Smooth muscle cell (in vitro differentiated cells): ENCODE measurements at regions not wholly inside any gene's neighbourhood (a gene's known extent, or its start where the extent isn't known, plus 50 kb on each side); places are given as distances from the start of the nearest gene placed in this dataset.
"Not testable (repeated sequence)": the region's sequence is repeated elsewhere in the genome, so short reads cannot be mapped to it uniquely, and the experiment has no call there.

Source experiments
- DNase-seq: peaks from one replicate; lab custom pipeline; 2025; ENCODE audit not compliant: unreplicated experiment; lab: John Stamatoyannopoulos, UW
- H2AFZ ChIP-seq: fragments of 200-600 bp; sonication (generic); 2 replicates; pipeline ENCODE4 v1.6.0; 2016; ENCODE audit warnings: antibody characterized with exemption, low read depth, mild to moderate bottlenecking
- H3F3A ChIP-seq: fragments of 200-600 bp; sonication (generic); 2 replicates; pipeline ENCODE4 v1.6.0; 2017; ENCODE audit warnings: antibody characterized with exemption, low read depth
- H3K27ac ChIP-seq: fragments of 200-600 bp; sonication (generic); 2 replicates; pipeline ENCODE4 v1.5.1; 2016; ENCODE audit warnings: low read depth, mild to moderate bottlenecking
- H3K27me3 ChIP-seq: fragments of 200-600 bp; sonication (generic); 2 replicates; pipeline ENCODE4 v1.6.1; 2016; ENCODE audit warnings: low read depth, mild to moderate bottlenecking
- H3K36me3 ChIP-seq: fragments of 200-600 bp; sonication (generic); 2 replicates; pipeline ENCODE4 v1.5.1; 2016; ENCODE audit warnings: low read depth
- H3K4me1 ChIP-seq: fragments of 200-600 bp; sonication (generic); 2 replicates; pipeline ENCODE4 v1.5.1; 2016; ENCODE audit warnings: low read depth
- H3K4me2 ChIP-seq: fragments of 200-600 bp; sonication (generic); 2 replicates; pipeline ENCODE4 v1.6.0; 2016; ENCODE audit warnings: mild to moderate bottlenecking
- H3K4me3 ChIP-seq: fragments of 200-600 bp; sonication (generic); 2 replicates; pipeline ENCODE4 v1.5.1; 2016; ENCODE audit warnings: mild to moderate bottlenecking
- H3K79me2 ChIP-seq: fragments of 200-600 bp; sonication (generic); 2 replicates; pipeline ENCODE4 v1.6.0; 2016; ENCODE audit warnings: low read depth, mild to moderate bottlenecking
- H3K9ac ChIP-seq: fragments of 200-600 bp; sonication (generic); 2 replicates; pipeline ENCODE4 v1.6.0; 2016; ENCODE audit warnings: low read depth
- H3K9me3 ChIP-seq: fragments of 200-600 bp; sonication (generic); replicated peaks from 2 replicates; pipeline ENCODE4 v1.5.1; 2016; ENCODE audit warnings: low read depth
- H4K20me1 ChIP-seq: fragments of 200-600 bp; sonication (generic); 2 replicates; pipeline ENCODE4 v1.6.0; 2016; ENCODE audit warnings: low read depth
- WGBS: methylation state at CpG from one replicate; pipeline ENCODE4 v1.1.7; 2016; ENCODE audit warnings: low lambda C conversion rate; 5-methylcytosine and 5-hydroxymethylcytosine counted together
- TF ChIP-seq, protein P1 (sequence below): fragments of 200-600 bp; sonication (generic); IDR thresholded peaks from 2 replicates; pipeline ENCODE4 v1.5.1; 2017; ENCODE audit warnings: borderline replicate concordance, mild to moderate bottlenecking, antibody characterized with exemption; ENCODE audit not compliant: insufficient read depth, poor library complexity, severe bottlenecking

DNA sequence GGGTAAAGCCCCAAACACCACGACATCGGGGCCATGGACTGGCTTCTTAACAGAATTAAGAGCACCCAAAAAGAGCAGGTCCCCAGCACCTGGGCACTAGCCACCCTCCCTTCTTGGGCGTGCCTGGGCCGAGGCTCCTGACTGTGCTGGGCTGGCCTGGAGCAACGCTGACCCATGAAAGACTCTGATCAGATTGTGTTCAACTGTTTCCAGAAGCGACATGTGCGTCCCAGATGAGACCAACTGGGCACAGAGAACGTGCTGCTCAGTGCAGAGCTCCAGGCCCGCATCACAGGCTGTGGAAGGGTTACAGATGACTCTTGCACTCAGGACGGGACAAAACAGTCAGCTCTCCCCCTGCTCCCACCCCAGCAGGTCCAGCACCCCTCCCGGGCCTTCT is 100.7 kb downstream of the KCNJ12 start:
- no peak for DNase-seq
- H4K20me1 ChIP-seq = no peaks in the 10 kb centered on the region
- H3K27me3 ChIP-seq = no peaks in the 10 kb centered on the region
- no peak overlapping the region for H3K4me2 ChIP-seq
- no peak overlapping the region for H2AFZ ChIP-seq
- no peak overlapping the region for H3K27ac ChIP-seq
- H3K36me3 ChIP-seq = no peaks in the 10 kb centered on the region
- no peaks in the 10 kb centered on the region for H3F3A ChIP-seq
- TF ChIP-seq, protein P1, sequence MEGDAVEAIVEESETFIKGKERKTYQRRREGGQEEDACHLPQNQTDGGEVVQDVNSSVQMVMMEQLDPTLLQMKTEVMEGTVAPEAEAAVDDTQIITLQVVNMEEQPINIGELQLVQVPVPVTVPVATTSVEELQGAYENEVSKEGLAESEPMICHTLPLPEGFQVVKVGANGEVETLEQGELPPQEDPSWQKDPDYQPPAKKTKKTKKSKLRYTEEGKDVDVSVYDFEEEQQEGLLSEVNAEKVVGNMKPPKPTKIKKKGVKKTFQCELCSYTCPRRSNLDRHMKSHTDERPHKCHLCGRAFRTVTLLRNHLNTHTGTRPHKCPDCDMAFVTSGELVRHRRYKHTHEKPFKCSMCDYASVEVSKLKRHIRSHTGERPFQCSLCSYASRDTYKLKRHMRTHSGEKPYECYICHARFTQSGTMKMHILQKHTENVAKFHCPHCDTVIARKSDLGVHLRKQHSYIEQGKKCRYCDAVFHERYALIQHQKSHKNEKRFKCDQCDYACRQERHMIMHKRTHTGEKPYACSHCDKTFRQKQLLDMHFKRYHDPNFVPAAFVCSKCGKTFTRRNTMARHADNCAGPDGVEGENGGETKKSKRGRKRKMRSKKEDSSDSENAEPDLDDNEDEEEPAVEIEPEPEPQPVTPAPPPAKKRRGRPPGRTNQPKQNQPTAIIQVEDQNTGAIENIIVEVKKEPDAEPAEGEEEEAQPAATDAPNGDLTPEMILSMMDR = no peak
- H3K4me1 ChIP-seq = no peaks in the 10 kb centered on the region
- no peaks in the 10 kb centered on the region for H3K9me3 ChIP-seq
- no peaks in the 10 kb centered on the region for H3K79me2 ChIP-seq
- H3K9ac ChIP-seq = no peak overlapping the region
- no peak overlapping the region for H3K4me3 ChIP-seq
- 91% methylated on average over 11 of the region's 11 CpGs for WGBS

DNA sequence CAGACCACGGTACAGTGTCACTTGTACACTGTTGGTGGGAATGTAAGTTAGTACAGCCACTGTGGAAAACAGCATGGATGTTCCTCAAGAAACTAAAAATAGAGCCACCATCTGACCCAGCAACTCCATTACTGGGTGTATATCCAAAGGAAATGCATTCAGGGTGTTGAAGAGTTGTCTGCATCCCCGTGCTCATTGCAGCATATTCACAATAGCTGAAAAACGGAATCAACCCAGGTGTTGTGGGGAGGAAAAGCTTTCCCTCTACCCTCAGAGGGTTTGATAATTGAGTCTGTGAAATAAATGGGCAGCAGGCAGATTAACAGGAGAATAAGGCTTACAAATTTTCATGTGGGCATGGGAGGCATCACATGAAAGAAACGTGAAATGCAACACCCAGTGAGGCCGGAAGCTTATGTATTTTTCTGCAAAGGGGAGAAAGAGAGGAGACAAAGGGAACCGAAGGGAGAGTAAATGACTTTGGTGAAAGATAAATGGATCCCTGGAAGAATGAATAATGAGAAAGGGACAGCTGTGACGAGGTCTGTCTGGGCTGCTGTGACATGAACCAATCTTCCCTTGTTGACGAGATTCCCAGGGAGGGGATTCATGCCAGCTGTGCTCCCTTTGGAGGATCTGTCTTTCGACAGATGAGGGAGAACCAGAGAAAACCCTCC is 106.2 kb downstream of the KCNJ12 start:
- Histone ChIP-seq H3K27ac (no peak overlapping the region), H3F3A (no peaks in the 10 kb centered on the region), H3K4me3 (no peak overlapping the region), H3K36me3 (no peaks in the 10 kb centered on the region), H2AFZ (no peak overlapping the region), H3K9ac (no peak overlapping the region), H3K27me3 (no peaks in the 10 kb centered on the region), H4K20me1 (no peaks in the 10 kb centered on the region), H3K4me1 (no peaks in the 10 kb centered on the region), H3K4me2 (no peak overlapping the region), H3K9me3 (no peaks in the 10 kb centered on the region), H3K79me2 (no peaks in the 10 kb centered on the region)
- TF ChIP-seq, protein P1 = no peak
- 63% methylated on average over 9 of the region's 9 CpGs for WGBS
- DNase-seq = no peak

GRCh38 chr17:21488043-21488442 is 111.9 kb downstream of the KCNJ12 start:
- not testable (repeated sequence) for H3K4me1 ChIP-seq, H3K27me3 ChIP-seq, DNase-seq, H3K27ac ChIP-seq, H3K9ac ChIP-seq, H4K20me1 ChIP-seq, H3K4me3 ChIP-seq, H3F3A ChIP-seq, H3K9me3 ChIP-seq, H3K79me2 ChIP-seq, H2AFZ ChIP-seq, H3K36me3 ChIP-seq, H3K4me2 ChIP-seq
- 91% methylated on average over 2 of the region's 2 CpGs for WGBS

DNA sequence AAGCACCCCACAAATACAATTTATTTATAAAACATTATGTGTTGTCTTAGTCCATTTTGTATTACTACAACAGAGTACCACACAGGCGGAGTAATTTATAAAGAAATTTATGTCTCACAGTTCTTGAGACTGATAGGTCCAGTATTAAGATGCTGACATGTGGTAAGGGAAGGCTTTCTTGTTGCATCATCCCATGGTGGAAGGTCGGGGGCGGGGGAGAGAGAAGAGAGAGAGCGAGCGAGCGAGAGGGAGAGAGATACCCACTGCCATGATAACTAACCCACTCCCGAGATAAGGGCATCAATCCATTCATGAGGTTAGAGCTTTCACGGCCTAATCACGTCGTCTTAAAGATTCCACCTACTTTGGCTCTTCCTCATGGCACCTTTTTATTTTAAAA is 117.8 kb downstream of the KCNJ12 start:
- no peaks in the 10 kb centered on the region for H3K36me3 ChIP-seq
- no peak overlapping the region for H3K9ac ChIP-seq
- H3K4me3 ChIP-seq = no peak overlapping the region
- H3K9me3 ChIP-seq = no peaks in the 10 kb centered on the region
- H2AFZ ChIP-seq = no peak overlapping the region
- no peaks in the 10 kb centered on the region for H4K20me1 ChIP-seq
- H3F3A ChIP-seq = no peaks in the 10 kb centered on the region
- TF ChIP-seq, protein P1 = no peak
- no peaks in the 10 kb centered on the region for H3K27me3 ChIP-seq
- H3K4me2 ChIP-seq = no peak overlapping the region
- no peak for DNase-seq
- H3K27ac ChIP-seq = no peak overlapping the region
- WGBS = 84% methylated on average over 10 of the region's 10 CpGs
- no peaks in the 10 kb centered on the region for H3K4me1 ChIP-seq
- H3K79me2 ChIP-seq = no peaks in the 10 kb centered on the region
